Liver (tissue), 3 donors: ENCODE measurements at regions not wholly inside any gene's neighbourhood (a gene's known extent, or its start where the extent isn't known, plus 50 kb on each side); places are given as distances from the start of the nearest gene placed in this dataset.

Source experiments
- CTCF ChIP-seq: fragments of 150-350 bp; IDR thresholded peaks from 2 replicates; pipeline ENCODE4 v1.5.1; 2017; ENCODE audit warnings: improper control_type of control experiment, low read depth, low read length; ENCODE audit not compliant: missing input control
- MAX ChIP-seq: IDR thresholded peaks from 2 replicates; pipeline ENCODE4 v1.6.1; 2016; ENCODE audit warnings: antibody characterized with exemption
- RAD21 ChIP-seq, 2 donors: IDR thresholded peaks; 2 replicates each; pipeline ENCODE4 v1.6.1; 2016; ENCODE audit warnings: antibody characterized with exemption in 2 of 2, mild to moderate bottlenecking in 2 of 2
- YY1 ChIP-seq: IDR thresholded peaks from 2 replicates; pipeline ENCODE4 v1.6.1; 2016; ENCODE audit warnings: antibody characterized with exemption, mild to moderate bottlenecking
- donor health status: healthy.
- donor health status: healthy.

- TF ChIP-seq CTCF, result no peak
- no peak for TF ChIP-seq MAX
- no peak for TF ChIP-seq RAD21 (IDR thresholded peaks at IDR 0.05)
- no peak for TF ChIP-seq YY1
Observed at GRCh38 chr10:130713731-130714130, 577.5 kb downstream of the GLRX3 start.
